Neural crest cell (in vitro differentiated cells): ENCODE measurements at regions not wholly inside any gene's neighbourhood (a gene's known extent, or its start where the extent isn't known, plus 50 kb on each side); places are given as distances from the start of the nearest gene placed in this dataset.

Source experiments
- DNase-seq: peaks from one replicate; pipeline ENCODE4 v3.0.0; 2021; ENCODE audit warnings: low read depth, mixed read lengths, low spot score
- H3K27ac Mint-ChIP-seq: one replicate; pipeline ENCODE4 v1.8.0; 2021; ENCODE audit warnings: mild to moderate bottlenecking, mixed read lengths; ENCODE audit not compliant: unreplicated experiment
- H3K27me3 Mint-ChIP-seq: 2 replicates; pipeline ENCODE4 v1.8.0; 2021; ENCODE audit warnings: low read depth, mild to moderate bottlenecking, mixed read lengths
- H3K36me3 Mint-ChIP-seq: 2 replicates; pipeline ENCODE4 v1.8.0; 2021; ENCODE audit warnings: low read depth, mild to moderate bottlenecking, mixed read lengths
- H3K4me1 Mint-ChIP-seq: 2 replicates; pipeline ENCODE4 v1.8.0; 2021; ENCODE audit warnings: mixed read lengths
- H3K4me3 Mint-ChIP-seq: one replicate; pipeline ENCODE4 v1.8.0; 2021; ENCODE audit warnings: mild to moderate bottlenecking, mixed read lengths
- H3K9me3 Mint-ChIP-seq: 2 replicates; pipeline ENCODE4 v1.8.0; 2021; ENCODE audit warnings: mixed read lengths
- TF ChIP-seq, protein P1 (sequence below): fragments of 200-600 bp; sonication (generic); conservative IDR thresholded peaks from 2 replicates; pipeline ENCODE4 v1.5.0; 2021; ENCODE audit warnings: antibody characterized with exemption, mild to moderate bottlenecking

DNA sequence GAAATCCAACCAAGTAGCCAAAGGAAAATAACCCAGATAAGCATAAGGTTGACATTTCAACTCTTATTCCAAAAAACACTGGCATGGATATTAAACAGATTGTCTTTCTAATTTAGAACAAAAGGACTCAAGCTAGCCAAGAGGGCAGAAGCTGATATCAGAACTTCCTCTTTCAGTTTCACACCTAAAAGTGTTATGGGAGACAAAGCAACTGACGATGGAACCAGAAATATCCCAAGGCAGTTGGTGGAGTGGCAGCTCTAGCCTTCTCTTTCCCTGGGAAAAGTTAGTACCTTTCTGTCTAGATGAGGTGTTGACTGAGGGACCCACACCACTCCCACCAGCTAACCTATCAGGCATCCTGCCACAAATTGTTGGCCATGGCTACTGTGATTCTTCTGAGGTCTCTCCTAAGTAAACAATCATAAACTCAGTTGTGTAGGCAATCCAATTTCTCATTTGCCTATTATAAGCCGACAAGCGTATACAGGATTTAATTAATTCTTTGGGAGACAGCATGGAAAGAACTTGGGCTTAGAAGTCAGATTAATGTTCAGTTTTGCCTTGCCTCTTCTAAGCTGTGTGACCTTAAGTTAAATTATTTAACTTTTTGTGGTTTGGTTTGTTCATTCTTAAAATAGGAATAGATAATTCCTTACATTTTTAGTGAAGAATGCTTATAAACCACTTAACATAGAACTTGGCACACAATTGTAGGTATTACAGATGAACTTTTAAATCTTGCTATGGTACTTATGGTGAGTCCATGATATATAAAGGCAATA lies 110.9 kb upstream of the ADAMTSL1 start:
- TF ChIP-seq, protein P1, sequence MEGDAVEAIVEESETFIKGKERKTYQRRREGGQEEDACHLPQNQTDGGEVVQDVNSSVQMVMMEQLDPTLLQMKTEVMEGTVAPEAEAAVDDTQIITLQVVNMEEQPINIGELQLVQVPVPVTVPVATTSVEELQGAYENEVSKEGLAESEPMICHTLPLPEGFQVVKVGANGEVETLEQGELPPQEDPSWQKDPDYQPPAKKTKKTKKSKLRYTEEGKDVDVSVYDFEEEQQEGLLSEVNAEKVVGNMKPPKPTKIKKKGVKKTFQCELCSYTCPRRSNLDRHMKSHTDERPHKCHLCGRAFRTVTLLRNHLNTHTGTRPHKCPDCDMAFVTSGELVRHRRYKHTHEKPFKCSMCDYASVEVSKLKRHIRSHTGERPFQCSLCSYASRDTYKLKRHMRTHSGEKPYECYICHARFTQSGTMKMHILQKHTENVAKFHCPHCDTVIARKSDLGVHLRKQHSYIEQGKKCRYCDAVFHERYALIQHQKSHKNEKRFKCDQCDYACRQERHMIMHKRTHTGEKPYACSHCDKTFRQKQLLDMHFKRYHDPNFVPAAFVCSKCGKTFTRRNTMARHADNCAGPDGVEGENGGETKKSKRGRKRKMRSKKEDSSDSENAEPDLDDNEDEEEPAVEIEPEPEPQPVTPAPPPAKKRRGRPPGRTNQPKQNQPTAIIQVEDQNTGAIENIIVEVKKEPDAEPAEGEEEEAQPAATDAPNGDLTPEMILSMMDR: no peak
- H3K27ac Mint-ChIP-seq: no peak overlapping the region
- no peak overlapping the region for H3K4me3 Mint-ChIP-seq
- no peaks in the 10 kb centered on the region for H3K4me1 Mint-ChIP-seq
- DNase-seq: no peak
- no peaks in the 10 kb centered on the region for H3K27me3 Mint-ChIP-seq
- H3K9me3 Mint-ChIP-seq: no peaks in the 10 kb centered on the region
- no peaks in the 10 kb centered on the region for H3K36me3 Mint-ChIP-seq

DNA sequence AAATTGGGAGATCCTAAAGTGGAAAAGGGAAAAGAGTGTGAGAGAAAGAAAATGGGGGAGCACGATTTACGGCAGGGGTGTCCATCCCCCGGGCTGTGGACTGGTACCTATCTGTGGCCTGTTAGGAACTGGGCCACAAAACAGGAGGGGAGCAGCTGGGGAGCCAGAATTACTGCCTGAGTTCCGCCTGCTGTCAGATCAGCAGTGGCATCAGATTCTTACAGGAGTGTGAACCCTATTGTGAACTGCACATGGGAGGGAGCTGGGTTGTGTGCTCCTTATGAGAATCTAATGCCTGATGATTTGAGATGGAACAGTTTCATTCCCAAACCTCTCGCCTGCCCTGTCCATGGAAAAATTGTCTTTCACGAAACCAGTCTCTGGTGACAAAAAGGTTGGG lies 108.3 kb upstream of the ADAMTSL1 start:
- no peak overlapping the region for H3K27ac Mint-ChIP-seq
- H3K36me3 Mint-ChIP-seq: no peaks in the 10 kb centered on the region
- no peak for DNase-seq
- no peak overlapping the region for H3K4me3 Mint-ChIP-seq
- TF ChIP-seq, protein P1: no peak
- H3K27me3 Mint-ChIP-seq: no peaks in the 10 kb centered on the region
- H3K9me3 Mint-ChIP-seq: peaks cover 3% of the 10 kb centered on the region
- no peaks in the 10 kb centered on the region for H3K4me1 Mint-ChIP-seq

DNA sequence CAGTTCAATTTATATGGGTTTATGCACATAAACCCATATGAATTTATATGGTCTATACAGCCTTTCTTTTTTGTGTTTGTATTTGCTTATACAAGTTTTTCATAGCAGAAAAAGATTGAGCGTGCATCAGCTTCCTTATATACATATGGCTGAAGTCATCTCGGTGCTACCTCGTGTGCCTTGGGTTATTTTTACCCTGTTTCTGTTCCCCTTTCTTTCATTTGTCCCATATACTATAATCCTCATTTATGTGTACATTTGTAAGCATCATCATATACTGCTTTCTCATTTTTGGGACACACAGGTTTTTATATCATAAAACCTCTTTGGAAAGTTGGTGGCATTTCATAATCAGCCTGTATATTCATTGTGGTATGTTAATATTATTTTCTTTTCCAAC lies 107.8 kb upstream of the ADAMTSL1 start:
- no peaks in the 10 kb centered on the region for H3K27me3 Mint-ChIP-seq
- no peaks in the 10 kb centered on the region for H3K4me1 Mint-ChIP-seq
- TF ChIP-seq, protein P1: no peak
- peaks cover 3% of the 10 kb centered on the region for H3K9me3 Mint-ChIP-seq
- no peak for DNase-seq
- H3K27ac Mint-ChIP-seq: no peak overlapping the region
- H3K4me3 Mint-ChIP-seq: no peak overlapping the region
- no peaks in the 10 kb centered on the region for H3K36me3 Mint-ChIP-seq

DNA sequence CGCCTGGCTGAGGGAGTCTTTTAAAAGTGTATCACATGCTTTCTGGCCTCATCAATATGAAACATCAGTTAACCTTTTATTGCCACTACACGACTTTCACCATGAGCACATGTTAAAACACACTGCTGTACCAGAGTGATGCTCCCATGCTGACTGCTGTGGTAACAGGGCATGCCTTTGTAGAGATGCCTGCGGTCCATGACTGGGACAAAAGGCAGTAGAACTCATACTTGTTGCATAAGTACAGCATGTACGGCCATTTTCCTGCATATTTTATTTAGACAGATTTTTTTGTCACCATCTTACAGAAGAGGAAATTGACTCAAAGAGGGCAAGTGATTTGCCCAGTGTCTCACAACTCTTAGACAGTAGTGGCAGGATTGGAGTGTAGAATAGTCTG lies 105.7 kb upstream of the ADAMTSL1 start:
- H3K27me3 Mint-ChIP-seq: no peaks in the 10 kb centered on the region
- H3K36me3 Mint-ChIP-seq: no peaks in the 10 kb centered on the region
- no peak for DNase-seq
- H3K9me3 Mint-ChIP-seq: peaks cover 3% of the 10 kb centered on the region
- no peak overlapping the region for H3K27ac Mint-ChIP-seq
- TF ChIP-seq, protein P1: no peak
- H3K4me1 Mint-ChIP-seq: no peaks in the 10 kb centered on the region
- H3K4me3 Mint-ChIP-seq: no peak overlapping the region

DNA sequence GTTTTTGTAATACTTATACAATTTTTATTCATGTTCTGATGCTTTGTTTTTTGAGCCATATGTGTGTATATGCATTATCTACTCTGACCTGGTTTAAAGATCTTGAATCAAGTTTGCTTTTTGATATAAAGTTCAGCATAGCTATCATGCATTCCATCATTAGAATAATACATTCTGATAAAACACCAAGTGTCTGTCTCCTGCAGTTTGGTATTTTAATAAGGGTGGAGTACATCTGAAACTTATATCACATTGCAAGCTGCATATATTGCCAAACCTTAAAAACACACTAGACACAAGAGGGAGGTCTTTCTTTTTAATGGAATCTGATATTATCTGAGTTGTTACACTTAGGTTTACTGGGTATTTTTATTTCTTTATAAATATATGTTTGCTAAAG lies 102.8 kb upstream of the ADAMTSL1 start:
- Mint-ChIP-seq H3K4me3 (no peak overlapping the region), H3K36me3 (no peaks in the 10 kb centered on the region), H3K27me3 (no peaks in the 10 kb centered on the region), H3K27ac (no peak overlapping the region), H3K9me3 (peaks cover 5% of the 10 kb centered on the region), H3K4me1 (no peaks in the 10 kb centered on the region)
- TF ChIP-seq, protein P1: no peak
- no peak for DNase-seq
